GM23338 (cell line): ENCODE measurements at regions not wholly inside any gene's neighbourhood (a gene's known extent, or its start where the extent isn't known, plus 50 kb on each side); places are given as distances from the start of the nearest gene placed in this dataset.

ENCODE experiments used
- ATAC-seq: fragments of 200-7000 bp; cut with Tn5 transposase; 3 replicates; pipeline ENCODE4 v1.9.1; 2020
- DNase-seq: peaks from one replicate; pipeline ENCODE4 v3.0.0-alpha.2; 2015; ENCODE audit warnings: low spot score
- H2AFZ ChIP-seq: fragments of 200-600 bp; sonication (generic); 2 replicates; pipeline ENCODE4 v1.8.0; 2016; ENCODE audit warnings: antibody characterized with exemption, mild to moderate bottlenecking, moderate library complexity
- H3F3A ChIP-seq: fragments of 200-600 bp; sonication (generic); replicated peaks from 2 replicates; pipeline ENCODE4 v1.8.0; 2017; ENCODE audit warnings: antibody characterized with exemption, mixed run types, low read depth
- H3K27ac ChIP-seq: fragments of 200-600 bp; sonication (generic); 2 replicates; pipeline ENCODE4 v1.6.1; 2016; ENCODE audit warnings: low read depth
- H3K27me3 ChIP-seq: fragments of 200-600 bp; sonication (generic); 2 replicates; pipeline ENCODE4 v1.8.0; 2016; ENCODE audit warnings: mild to moderate bottlenecking, mixed run types, moderate library complexity; ENCODE audit not compliant: insufficient read depth
- H3K36me3 ChIP-seq: fragments of 200-600 bp; sonication (generic); 2 replicates; pipeline ENCODE4 v1.8.0; 2016; ENCODE audit warnings: mild to moderate bottlenecking; ENCODE audit not compliant: insufficient read depth
- H3K4me1 ChIP-seq: fragments of 200-600 bp; sonication (generic); 2 replicates; pipeline ENCODE4 v1.8.0; 2016; ENCODE audit warnings: mild to moderate bottlenecking, moderate library complexity; ENCODE audit not compliant: insufficient read depth
- H3K4me2 ChIP-seq: fragments of 200-600 bp; sonication (generic); 2 replicates; pipeline ENCODE4 v1.7.1; 2017; ENCODE audit warnings: mixed run types
- H3K4me3 ChIP-seq: fragments of 200-600 bp; sonication (generic); 2 replicates; pipeline ENCODE4 v1.6.1; 2016; ENCODE audit warnings: mixed run types
- H3K79me2 ChIP-seq: fragments of 200-600 bp; sonication (generic); replicated peaks from 2 replicates; pipeline ENCODE4 v1.8.0; 2017; ENCODE audit warnings: mild to moderate bottlenecking; ENCODE audit not compliant: insufficient read depth
- H3K9me2 ChIP-seq: fragments of 200-600 bp; sonication (generic); 2 replicates; pipeline ENCODE4 v1.8.0; 2017; ENCODE audit not compliant: insufficient read depth
- H4K20me1 ChIP-seq: fragments of 200-600 bp; sonication (generic); replicated peaks from 2 replicates; pipeline ENCODE4 v1.8.0; 2017; ENCODE audit warnings: mild to moderate bottlenecking; ENCODE audit not compliant: insufficient read depth
- H3K27ac Mint-ChIP-seq: 2 replicates; pipeline ENCODE4 v1.8.0; 2020; ENCODE audit warnings: inconsistent platforms, mild to moderate bottlenecking, moderate library complexity, mixed read lengths
- H3K27me3 Mint-ChIP-seq: 3 replicates; pipeline ENCODE4 v1.8.0; 2022; ENCODE audit warnings: low read depth, mild to moderate bottlenecking, moderate library complexity, mixed read lengths, inconsistent platforms; ENCODE audit not compliant: insufficient read depth, poor library complexity
- H3K36me3 Mint-ChIP-seq: 3 replicates; pipeline ENCODE4 v1.8.0; 2021; ENCODE audit warnings: low read depth, mild to moderate bottlenecking, inconsistent platforms, moderate library complexity, mixed read lengths
- H3K4me1 Mint-ChIP-seq: 3 replicates; pipeline ENCODE4 v1.8.0; 2020; ENCODE audit warnings: mild to moderate bottlenecking, inconsistent platforms, mixed read lengths
- H3K4me3 Mint-ChIP-seq: 3 replicates; pipeline ENCODE4 v1.8.0; 2021; ENCODE audit warnings: moderate library complexity, mild to moderate bottlenecking, inconsistent platforms, mixed read lengths
- H3K9me3 Mint-ChIP-seq: 3 replicates; pipeline ENCODE4 v1.8.0; 2020; ENCODE audit warnings: moderate library complexity, mild to moderate bottlenecking, inconsistent platforms, mixed read lengths
- CREB1 ChIP-seq: fragments of 250-450 bp; sonication (Bioruptor Pico); IDR thresholded peaks from 2 replicates; pipeline ENCODE4 v1.5.0; 2020; ENCODE audit warnings: low read depth, mild to moderate bottlenecking, moderate library complexity
- CTCF ChIP-seq, 2 experiments: fragments of 200-600 bp in 1 of 2; sonication (generic) in 1 of 2; conservative IDR thresholded peaks; 2 replicates each; pipeline versions ENCODE4 v1.5.1 to v1.6.1; 2016 to 2017; ENCODE audit warnings: antibody characterized with exemption in 2 of 2, low read depth in 2 of 2, mild to moderate bottlenecking in 2 of 2, moderate library complexity in 1 of 2
- ETS1 ChIP-seq: IDR thresholded peaks from 2 replicates; pipeline ENCODE4 v1.6.1; 2016; ENCODE audit warnings: antibody characterized with exemption
- EZH2 ChIP-seq: fragments of 200-600 bp; sonication (generic); IDR thresholded peaks from one replicate; pipeline ENCODE4 v1.8.0; 2017; ENCODE audit warnings: antibody characterized with exemption, mild to moderate bottlenecking, low read depth; ENCODE audit not compliant: unreplicated experiment
- EZH2phosphoT487 ChIP-seq: fragments of 200-600 bp; sonication (generic); IDR thresholded peaks from one replicate; pipeline ENCODE4 v1.8.1; 2018; ENCODE audit warnings: antibody characterized with exemption; ENCODE audit not compliant: unreplicated experiment
- JUNB ChIP-seq: IDR thresholded peaks from one replicate; pipeline ENCODE4 v1.6.1; 2016; ENCODE audit warnings: antibody characterized with exemption; ENCODE audit not compliant: unreplicated experiment
- NANOG ChIP-seq: IDR thresholded peaks from 2 replicates; pipeline ENCODE4 v1.6.1; 2016; ENCODE audit warnings: antibody characterized with exemption, borderline replicate concordance
- POLR2AphosphoS5 ChIP-seq: IDR thresholded peaks from 2 replicates; pipeline ENCODE4 v1.6.1; 2016; ENCODE audit warnings: antibody characterized with exemption, low read depth
- REST ChIP-seq: IDR thresholded peaks from one replicate; pipeline ENCODE4 v1.6.1; 2018; ENCODE audit warnings: antibody characterized with exemption; ENCODE audit not compliant: unreplicated experiment
- STAT1 ChIP-seq: IDR thresholded peaks from one replicate; pipeline ENCODE4 v1.6.1; 2016; ENCODE audit warnings: antibody characterized with exemption; ENCODE audit not compliant: unreplicated experiment
- ZNF114 ChIP-seq: fragments of 250-450 bp; sonication (Bioruptor Pico); IDR thresholded peaks from 2 replicates; pipeline ENCODE4 v1.5.0; 2020; ENCODE audit warnings: mild to moderate bottlenecking, moderate library complexity
- ZNF331 ChIP-seq: fragments of 250-450 bp; sonication (Bioruptor Pico); IDR thresholded peaks from 2 replicates; pipeline ENCODE4 v1.5.0; 2020; ENCODE audit warnings: low read depth, mild to moderate bottlenecking, moderate library complexity
- ZNF462 ChIP-seq: fragments of 250-450 bp; sonication (Bioruptor Pico); IDR thresholded peaks from 2 replicates; pipeline ENCODE4 v1.5.0; 2020; ENCODE audit warnings: mild to moderate bottlenecking, moderate library complexity

- Mint-ChIP-seq H3K27ac (no peak overlapping the region), H3K4me1 (no peaks in the 10 kb centered on the region), H3K27me3 (no peaks in the 10 kb centered on the region), H3K36me3 (peaks cover 22% of the 10 kb centered on the region; the same call in 2 of the 3 replicates), H3K9me3 (peaks cover 56% of the 10 kb centered on the region), H3K4me3 (no peak overlapping the region)
- TF ChIP-seq CREB1 (CRISPR knock-in tag) (no peak), ZNF114 (CRISPR knock-in tag) (no peak), STAT1 (no peak), JUNB (no peak), POLR2AphosphoS5 (no peak), EZH2phosphoT487 (no peak), EZH2 (no peak), CTCF (conservative IDR thresholded peaks at IDR 0.05; ENCODE audit: low read depth in 2 of 2) (no peak), ZNF331 (CRISPR knock-in tag) (no peak), ETS1 (no peak), ZNF462 (no peak), REST (no peak), NANOG (no peak)
- no peaks in the 10 kb centered on the region for H4K20me1 ChIP-seq
- no peak overlapping the region for H3K4me2 ChIP-seq
- no peaks in the 10 kb centered on the region for H3K27me3 ChIP-seq
- H3K4me3 ChIP-seq = no peak overlapping the region
- no peaks in the 10 kb centered on the region for H3K36me3 ChIP-seq
- peaks cover 7% of the 10 kb centered on the region; the same call in 1 of the 2 replicates for H3K9me2 ChIP-seq
- H3K27ac ChIP-seq = no peak overlapping the region
- no peaks in the 10 kb centered on the region for H3K4me1 ChIP-seq
- no peaks in the 10 kb centered on the region for H3F3A ChIP-seq
- no peak overlapping the region for H2AFZ ChIP-seq
- DNase-seq = peak; percentile 11
- no peaks in the 10 kb centered on the region for H3K79me2 ChIP-seq
- ATAC-seq = no peak
Measured at GRCh38 chr18:53941601-53942338, 282.7 kb downstream of the MBD2 start.
